ENCODE measurements at regions not wholly inside any gene's neighbourhood (a gene's known extent, or its start where the extent isn't known, plus 50 kb on each side); places are given as distances from the start of the nearest gene placed in this dataset.
"Not testable (repeated sequence)": the region's sequence is repeated elsewhere in the genome, so short reads cannot be mapped to it uniquely, and the experiment has no call there.

DNA sequence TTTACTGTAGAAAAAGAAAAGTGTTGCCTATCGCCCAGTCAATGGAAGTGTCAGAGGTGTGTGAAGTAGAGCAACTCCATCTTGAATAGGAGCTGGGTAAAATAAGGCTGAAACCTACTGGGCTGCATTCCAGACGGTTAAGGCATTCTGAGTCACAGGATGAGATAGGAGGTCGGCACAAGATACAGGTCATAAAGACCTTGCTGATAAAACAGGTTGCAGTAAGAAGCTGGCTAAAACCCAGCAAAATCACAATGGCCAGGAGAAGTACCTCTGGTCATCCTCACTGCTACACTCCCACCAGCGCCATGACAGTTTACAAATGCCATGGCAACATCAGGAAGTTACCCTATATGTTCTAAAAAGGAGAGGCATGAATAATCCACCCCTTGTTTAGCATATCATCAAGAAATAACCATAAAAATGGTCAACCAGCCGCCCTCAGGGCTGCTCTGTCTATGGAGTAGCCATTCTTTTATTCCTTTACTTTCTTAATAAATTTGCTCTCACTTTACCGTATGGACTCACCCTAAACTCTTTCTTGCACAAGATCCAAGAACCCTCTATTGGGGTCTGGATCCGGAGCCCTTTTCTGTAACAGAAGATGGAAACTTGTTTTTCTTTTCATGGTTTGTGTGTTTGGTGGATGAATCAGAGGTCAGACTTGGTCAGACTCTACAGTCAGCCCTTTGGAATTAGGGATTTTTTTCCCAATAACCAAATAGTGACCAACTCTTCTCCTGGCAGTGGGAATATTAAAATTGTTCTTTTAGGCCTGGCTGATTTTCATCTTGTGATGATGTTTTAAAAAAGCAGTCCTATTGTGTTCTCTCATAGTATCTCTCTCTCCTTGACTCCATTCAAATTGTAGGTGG, 252.9 kb upstream of the ACTBL2 start:
- peak; percentile 37 for DNase-seq (ENCODE audit: extremely low read depth, low read depth, low spot score)

DNA sequence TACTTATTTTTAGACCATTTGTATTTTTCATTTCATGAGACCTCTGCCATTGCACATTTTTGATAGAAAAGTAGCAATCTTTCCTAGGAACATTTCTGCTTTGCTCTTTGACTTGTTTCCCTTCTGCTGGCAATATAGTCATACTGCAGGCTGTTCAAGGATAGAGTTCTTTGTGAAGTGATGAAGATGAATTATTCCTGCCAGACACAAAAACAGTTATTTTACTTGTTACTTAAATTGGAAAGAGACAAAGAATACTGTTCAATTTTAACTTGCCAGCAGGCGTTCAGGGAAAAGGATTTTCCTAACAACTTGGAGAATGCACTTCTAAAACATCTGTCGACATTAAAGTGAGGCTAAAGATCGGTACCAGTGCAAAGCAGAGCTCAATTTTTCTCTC, 251.7 kb upstream of the ACTBL2 start:
- no peak for DNase-seq (ENCODE audit: extremely low read depth, low read depth, low spot score)

DNA sequence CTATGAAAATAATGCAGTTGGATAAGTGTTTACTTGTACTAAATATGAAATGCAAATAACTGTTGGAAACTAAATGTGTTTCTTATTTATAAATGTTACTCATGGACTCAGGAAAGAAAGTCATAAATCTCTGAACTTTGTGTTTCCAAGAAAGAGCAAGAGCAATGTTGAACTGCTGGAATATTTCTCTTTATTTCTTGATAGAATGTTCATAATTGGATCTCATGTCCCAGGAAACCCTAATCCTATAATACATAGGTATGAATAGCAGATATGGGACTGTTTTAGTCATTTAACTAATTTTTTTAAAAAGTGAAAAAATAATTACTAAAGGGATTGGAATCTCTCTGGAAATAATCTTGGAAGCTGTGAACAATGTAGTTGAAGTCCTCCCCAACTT, 245.0 kb upstream of the ACTBL2 start:
- DNase-seq (ENCODE audit: extremely low read depth, low read depth, low spot score), result no peak

DNA sequence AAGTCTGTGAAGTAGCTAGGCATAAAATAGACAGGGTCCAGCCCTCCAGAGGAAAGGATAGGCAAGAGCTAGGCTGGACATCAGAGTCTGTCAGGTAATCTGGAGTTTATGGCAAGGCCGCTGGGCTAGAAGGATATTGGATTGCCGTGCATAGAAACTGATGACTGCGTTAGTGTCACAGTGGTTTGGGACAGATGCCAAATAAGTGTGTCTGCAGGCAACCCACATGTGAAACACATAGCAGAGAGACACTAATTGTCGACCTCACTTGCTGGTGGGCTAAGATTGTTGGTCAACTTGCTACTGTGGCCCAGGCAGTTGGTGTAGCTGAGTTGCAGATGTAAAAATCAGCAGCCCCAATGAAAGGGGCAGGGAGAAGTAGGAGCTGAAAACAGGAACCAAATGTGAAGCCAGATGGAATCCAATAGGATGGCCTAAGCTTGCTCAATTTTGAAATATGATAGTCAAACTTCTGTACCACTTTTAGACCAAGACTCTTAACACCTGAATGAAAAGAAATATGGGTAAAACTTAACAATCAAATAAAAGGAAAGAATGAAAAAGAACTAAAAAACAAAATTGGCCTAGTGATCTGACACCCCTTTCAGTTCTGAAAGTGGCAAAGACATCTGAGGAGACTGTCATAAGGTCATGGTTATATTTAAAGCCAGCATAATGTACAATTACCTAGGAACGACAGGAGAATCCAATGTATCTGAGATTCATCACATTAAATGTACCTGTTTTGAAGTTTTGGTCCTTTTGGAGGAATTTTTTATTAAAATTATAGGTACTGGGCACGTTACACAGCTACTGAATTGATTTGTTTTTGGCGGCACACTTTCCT, 243.3 kb upstream of the ACTBL2 start:
- DNase-seq (ENCODE audit: extremely low read depth, low read depth, low spot score), result no peak

DNA sequence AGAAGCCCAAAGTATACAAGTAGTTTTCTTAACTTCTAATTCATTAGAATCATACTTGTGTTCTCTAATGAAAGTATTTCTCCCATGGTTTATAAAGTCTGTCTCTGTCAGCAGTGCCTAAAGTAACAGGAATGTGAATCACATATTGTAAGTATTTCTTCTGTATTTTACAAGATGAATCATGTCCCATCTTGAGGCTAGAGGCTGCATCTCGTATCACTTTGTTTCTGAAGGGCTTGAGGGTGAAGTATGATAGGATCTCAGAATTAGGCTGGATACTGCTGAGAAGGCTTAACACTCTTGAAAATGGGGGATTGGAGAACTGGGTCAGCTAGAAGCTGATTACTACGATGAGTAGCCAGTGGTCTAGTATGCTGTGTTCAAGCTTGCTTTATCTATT, 242.2 kb upstream of the ACTBL2 start:
- no peak for DNase-seq (ENCODE audit: extremely low read depth, low read depth, low spot score)

DNA sequence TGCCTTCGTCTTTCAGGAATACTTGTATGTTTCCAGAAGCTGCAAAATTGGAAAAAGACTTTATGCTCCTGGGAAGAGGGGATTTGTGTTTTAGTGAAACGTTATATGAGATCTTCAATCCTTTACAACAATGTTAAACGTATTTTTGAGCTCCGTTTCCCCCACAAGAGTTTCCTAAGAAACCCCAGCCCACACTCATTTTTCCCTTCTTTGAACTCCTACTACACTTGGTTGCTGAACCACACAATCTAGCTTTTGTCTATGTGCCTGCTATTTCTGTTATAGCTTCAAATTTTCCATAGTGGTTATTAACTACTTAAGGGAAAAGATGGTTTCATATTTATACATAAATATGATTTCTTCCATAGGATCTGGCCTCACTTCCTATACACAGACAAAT, 238.6 kb upstream of the ACTBL2 start:
- DNase-seq (ENCODE audit: extremely low read depth, low read depth, low spot score), result no peak

DNA sequence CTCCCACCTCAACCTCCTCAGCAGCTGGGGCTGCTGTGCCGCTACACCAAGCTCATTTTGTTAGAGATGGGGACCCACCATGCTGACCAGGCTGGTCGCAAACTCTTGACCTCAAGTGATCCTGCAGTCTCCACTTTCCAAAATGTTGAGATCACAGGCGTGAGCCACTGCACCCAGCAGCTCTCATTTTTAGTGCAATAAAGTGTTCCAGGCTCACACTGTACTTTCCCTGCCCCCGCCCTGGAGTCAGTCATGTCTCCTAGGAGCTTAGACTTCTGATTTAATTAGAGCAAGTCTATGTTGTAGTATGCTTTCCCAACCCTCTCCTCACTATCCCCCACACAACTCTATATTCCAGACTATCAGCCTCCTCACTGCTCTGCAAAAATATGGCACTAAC, 238.0 kb upstream of the ACTBL2 start:
- DNase-seq (ENCODE audit: extremely low read depth, low read depth, low spot score), result no peak

DNA sequence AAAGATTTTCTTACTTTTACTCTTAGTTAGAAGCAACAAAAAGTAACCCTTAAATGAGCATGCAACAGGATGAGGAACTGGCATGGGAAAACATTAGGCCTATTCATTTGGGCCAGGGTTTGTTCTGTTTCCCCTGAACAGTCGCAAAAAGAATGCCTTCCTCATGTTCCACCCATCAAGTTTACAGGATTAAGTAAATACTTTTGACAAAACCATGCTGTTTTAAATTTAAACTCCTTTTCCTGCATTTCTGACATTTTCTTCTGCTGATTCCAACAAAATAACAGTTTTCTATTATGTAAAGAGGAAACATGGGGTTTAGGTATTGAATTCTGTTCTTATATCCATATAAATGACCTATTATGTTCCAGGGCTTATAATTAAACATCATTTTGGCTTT, 236.6 kb upstream of the ACTBL2 start:
- DNase-seq (ENCODE audit: extremely low read depth, low read depth, low spot score), result no peak

DNA sequence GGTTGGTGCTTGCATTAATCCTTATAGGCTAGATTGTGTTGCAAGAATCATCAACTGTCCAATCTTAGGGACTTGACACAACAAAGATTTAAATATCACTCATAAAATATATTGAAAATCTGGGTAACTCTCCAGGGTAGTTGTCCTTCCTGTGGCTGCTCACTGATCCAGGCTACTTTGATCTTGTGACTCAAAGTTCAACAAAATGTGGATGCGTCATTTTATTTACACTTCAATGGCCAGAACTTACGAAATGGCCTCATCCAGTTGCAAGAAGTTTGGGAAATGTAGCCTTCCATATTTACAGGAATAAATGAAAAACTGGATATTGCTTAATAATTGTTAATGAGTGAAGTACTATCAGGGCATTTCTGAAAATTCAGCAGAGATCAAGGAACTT, 235.5 kb upstream of the ACTBL2 start:
- DNase-seq (ENCODE audit: extremely low read depth, low read depth, low spot score), result no peak

DNA sequence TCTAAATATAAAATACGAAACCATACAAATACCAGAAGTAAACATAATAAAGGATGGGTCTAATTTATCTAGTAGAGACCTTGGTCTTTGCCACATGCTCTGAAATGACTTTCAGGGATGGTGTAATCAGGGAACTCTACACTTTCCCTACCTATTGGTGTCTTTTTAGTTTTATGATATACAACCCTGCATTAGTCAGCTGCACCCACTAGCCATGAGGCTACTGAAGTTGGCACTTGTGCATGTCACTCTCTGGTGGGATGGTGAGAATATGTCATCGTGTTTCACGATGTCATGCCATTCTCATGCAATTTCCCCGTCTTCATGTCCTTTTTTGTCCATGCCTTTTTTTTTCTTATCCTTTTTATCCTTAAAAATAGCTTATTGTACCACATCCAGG, 234.9 kb upstream of the ACTBL2 start:
- DNase-seq (ENCODE audit: extremely low read depth, low read depth, low spot score), result no peak

DNA sequence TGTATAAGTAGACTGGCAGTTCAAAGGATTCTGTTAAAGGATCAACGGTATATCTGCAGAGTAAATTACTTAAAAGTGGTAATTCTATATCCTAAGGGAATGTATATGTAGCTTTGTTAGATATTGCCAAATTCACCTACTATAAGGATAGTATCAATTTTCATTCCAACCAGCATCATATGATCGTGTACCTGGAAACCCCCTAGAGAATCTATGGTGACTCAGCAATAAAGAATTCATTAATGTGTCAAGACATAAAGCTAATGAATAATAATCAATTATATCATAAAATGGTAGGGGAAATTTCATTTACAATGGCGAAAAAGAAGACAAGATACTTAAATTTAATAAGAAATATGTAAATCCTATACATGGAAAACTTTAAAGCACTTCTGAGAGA, 234.1 kb upstream of the ACTBL2 start:
- no peak for DNase-seq (ENCODE audit: extremely low read depth, low read depth, low spot score)

DNA sequence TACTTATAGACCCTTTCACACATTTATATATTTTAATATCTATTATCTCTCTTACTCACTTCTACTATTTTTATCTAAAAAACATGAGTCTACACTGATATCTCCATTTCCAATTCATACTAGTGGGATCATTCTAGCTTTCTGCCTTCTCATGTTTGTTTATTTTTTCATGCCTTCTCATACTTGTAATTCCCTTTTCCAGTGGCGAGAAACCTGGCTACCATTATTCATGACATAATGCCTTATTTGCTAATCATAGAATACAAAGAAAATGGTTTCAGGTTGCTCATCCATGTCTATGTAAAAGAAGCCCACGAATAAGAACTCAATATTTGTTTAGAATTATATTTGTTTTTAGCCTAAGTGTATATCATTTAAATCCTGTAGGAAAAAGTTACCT, 232.7 kb upstream of the ACTBL2 start:
- DNase-seq (ENCODE audit: extremely low read depth, low read depth, low spot score), result no peak

DNA sequence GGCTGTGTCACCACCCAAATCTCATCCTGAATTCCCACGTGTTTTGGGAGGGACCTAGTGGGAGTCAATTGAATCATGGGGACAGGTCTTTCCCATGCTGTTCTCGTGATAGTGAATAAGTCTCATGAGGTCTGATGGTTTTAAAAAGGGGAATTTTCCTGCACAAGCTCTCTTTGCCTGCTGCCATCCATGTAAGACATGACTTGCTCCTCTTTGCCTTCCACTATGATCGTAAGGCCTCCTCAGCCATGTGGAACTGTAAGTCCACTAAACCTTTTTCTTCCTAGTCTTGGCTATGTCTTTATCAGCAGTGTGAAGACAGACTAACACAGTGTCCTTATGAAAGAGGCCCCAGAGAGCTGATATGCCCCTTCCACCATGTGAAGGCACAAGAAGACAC, 230.9 kb upstream of the ACTBL2 start:
- DNase-seq (ENCODE audit: extremely low read depth, low read depth, low spot score), result not testable (repeated sequence)

DNA sequence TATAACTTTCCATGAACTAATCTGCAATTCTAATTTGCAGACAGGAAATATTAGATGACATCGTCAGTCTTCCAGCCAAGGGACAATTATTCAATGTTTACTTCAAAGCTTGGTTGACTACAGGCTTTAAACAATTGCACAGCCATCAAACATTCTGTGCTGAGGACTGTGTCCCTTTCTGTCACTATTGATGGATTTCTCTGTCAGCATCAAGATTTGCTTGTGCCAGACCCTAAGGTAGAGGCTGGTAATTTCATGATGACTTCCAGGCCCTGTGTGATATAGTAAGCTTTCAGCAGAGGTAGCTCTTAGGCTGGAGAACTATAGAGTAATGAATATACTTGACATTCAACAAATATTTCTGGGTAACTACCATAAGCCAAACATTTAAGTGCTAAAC, 229.3 kb upstream of the ACTBL2 start:
- DNase-seq (ENCODE audit: extremely low read depth, low read depth, low spot score), result no peak

DNA sequence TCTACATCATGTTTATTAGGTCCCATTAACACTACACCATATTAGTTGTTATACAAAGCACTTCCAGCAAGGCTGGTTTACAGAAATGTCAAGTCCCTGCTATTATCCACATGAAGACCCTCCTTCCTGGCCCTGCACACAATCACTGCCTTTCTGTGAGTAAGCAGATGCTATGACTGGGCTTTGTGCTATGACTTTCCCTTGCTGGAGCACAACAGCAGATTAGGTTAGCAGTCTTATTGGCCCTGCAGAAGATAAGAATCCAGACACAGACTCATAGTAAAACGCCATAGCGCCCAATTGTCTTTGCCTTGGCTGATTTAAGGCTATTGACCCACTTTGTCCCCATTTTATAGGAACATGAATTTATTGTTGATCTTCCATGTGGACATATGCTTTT, 228.9 kb upstream of the ACTBL2 start:
- DNase-seq (ENCODE audit: extremely low read depth, low read depth, low spot score), result no peak

DNA sequence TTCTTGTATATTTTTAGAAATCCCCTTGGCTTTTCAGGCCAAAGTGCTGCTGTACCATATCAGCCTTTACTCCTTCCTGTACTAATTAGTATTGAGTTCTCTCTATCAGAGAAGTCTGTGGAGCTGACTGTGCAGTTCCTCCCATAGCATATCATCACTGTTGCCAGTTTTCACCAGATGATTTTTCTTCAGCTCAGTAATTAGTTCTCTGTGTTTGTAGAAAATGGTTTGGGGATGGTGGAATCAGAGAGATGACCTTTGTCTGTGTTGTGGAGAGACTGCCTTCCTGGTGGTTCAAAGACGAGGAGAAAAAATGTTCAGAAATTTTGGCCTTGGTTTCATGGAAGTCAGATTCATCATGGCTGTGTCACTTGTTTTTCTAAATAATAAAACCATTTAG, 227.5 kb upstream of the ACTBL2 start:
- DNase-seq (ENCODE audit: extremely low read depth, low read depth, low spot score), result no peak

DNA sequence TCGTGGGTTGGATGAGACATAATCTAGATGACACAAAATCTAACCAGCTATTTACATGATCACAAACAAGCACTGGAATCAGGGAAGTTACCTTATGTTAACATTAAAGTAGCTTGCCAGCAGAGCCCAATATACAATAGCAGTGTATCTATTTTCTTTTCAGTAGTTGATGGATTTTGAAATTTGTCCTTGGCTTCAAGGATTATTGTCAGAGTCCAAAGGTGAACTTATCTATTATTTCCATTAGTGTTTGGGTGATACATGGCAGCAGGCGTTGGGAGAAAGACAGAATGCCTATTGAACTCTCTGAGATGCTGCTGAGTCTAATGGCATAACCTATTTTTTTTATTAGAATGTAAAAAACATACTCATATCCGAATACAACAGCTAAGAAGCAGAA, 223.2 kb upstream of the ACTBL2 start:
- no peak for DNase-seq (ENCODE audit: extremely low read depth, low read depth, low spot score)

DNA sequence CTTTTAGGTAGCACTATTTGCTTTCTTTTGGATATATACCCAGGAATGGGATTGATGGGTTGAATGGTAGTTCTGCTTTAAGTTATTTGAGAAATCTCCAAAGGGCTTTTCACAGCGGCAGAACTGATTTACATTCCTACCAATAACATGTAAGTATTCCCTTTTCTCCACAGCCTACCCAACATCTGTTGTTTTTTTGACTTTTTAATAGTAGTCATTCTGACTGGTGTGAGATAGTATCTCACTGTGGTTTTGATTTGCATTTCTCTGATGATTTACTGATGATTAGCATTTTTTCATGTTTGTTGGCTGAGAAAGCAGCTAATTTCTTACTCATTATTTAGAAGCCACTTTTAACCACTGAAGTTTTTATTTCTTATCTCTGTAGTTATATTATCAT, 221.1 kb upstream of the ACTBL2 start:
- DNase-seq (ENCODE audit: extremely low read depth, low read depth, low spot score), result no peak

DNA sequence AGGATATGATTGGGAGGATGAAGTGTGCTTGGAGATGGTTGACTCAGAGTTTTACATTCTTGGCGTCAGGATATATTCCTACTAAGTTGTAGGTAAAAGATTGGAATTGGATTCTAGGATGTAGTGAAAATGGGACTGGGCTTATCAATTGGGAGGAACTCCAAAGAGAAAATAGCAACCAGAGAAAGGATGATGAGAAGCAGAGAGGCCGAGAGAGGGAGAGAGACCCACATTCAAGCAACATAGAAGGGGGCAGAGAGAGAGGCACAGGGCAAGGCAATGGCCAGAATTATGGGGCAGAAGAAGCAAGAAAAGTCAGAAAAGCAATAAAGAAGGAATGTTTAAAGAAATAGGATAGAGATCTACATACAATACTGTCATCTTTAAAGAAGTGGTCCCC, 217.9 kb upstream of the ACTBL2 start:
- no peak for DNase-seq (ENCODE audit: extremely low read depth, low read depth, low spot score)

DNA sequence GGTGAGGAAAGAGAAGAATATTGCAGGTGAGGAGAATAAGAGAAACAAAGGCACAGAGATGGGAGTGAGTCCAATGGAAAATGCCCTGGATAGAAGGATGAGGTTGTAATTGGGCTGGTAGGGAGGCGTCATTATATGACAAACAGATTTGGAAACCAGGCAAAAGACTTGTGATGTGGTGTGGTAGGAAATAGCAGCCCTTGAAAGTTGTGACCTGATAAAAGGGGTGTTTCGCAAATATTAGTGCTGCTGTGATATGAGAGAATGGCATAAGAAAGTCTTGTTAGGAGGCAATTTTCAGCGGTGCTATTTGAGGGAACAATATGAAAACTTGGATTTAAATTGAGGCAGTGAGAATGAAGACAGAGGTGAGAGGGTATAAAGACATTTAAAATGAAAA, 217.5 kb upstream of the ACTBL2 start:
- no peak for DNase-seq (ENCODE audit: extremely low read depth, low read depth, low spot score)

DNA sequence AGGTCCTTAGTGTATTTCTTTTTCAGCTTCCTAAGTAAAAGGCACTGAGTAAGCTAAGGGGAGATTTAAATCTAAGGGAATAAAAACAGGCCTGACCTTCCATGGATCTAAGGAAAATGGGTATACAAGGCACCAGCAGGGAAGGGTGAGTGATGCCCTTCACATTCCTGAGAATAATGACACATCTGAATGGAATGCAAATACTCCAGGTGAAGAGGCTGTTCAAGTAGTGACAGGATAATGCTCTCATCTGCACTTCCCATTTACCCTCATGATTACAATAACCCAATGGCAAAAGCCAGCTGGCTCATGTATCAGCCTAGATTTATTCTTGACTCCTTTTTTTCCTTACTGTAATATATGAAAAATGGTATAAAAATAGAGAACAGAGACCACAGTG, 216.2 kb upstream of the ACTBL2 start:
- DNase-seq (ENCODE audit: extremely low read depth, low read depth, low spot score), result peak; percentile 47

DNA sequence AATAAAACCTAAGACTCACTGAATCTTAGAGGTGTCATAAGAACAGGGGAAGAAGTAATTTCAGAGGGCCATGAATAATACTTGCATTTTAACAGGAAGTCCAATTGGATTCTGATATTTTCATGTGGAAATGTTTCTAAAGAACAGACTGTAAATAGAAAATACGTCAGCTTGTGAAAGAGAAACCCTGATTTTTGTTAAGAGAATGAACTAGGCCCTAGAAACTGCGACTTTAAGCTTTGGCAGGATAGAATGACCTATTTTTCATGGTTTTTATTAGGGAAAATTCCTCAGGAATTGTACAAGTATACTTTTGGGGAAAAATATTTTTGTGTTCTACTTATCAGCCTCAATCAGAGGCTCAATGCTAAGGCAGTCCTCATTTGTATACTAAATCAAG, 215.5 kb upstream of the ACTBL2 start:
- no peak for DNase-seq (ENCODE audit: extremely low read depth, low read depth, low spot score)
